K562 (cell line): ENCODE measurements at regions not wholly inside any gene's neighbourhood (a gene's known extent, or its start where the extent isn't known, plus 50 kb on each side); places are given as distances from the start of the nearest gene placed in this dataset.

Experiments used
- ATAC-seq: fragments of 200-7000 bp; cut with Tn5 transposase; 3 replicates; pipeline ENCODE4 v1.9.1; 2020; ENCODE audit warnings: moderate library complexity
- BruUV-seq: library from RNA; stranded (reverse); fragments of 400-500 nt; replicated peaks from 2 replicates; lab custom pipeline; 2021; lab: Mats Ljungman, UMichigan
- CTCF ChIA-PET: fragments of 300-600 bp; formaldehyde crosslinking; extraction: SDS; loops from one replicate; lab custom pipeline; 2021; ENCODE audit warnings: low intra/inter-chr PET ratio; lab: Yijun Ruan, JAX
- POLR2A ChIA-PET: fragments of 300-600, 350-650 bp; sonication (Branson Sonifier 250); formaldehyde crosslinking; extraction: SDS; loops from one replicate; lab custom pipeline; 2021; ENCODE audit warnings: antibody characterized with exemption, inconsistent platforms; lab: Yijun Ruan, JAX
- DNase-seq, 4 experiments: peaks; one replicate each; pipeline versions ENCODE4 v3.0.0 to v3.0.0-alpha.2; 2011 to 2018; ENCODE audit warnings: low spot score in 3 of 4, mixed read lengths in 3 of 4; ENCODE audit errors: extremely low read depth in 1 of 4
- FAIRE-seq: peaks from 2 replicates; lab custom pipeline; 2011; peaks lifted over from hg19 to GRCh38; lab: Jason Lieb, UNC
- H2AFZ ChIP-seq: 2 replicates; pipeline ENCODE4 v1.6.0; 2011; ENCODE audit warnings: low read depth, low read length, control low read depth, inconsistent platforms
- H3K27ac ChIP-seq: fragments of 200-600 bp; 3 replicates; pipeline ENCODE4 v1.8.0; 2011; ENCODE audit warnings: low read depth, mild to moderate bottlenecking, control low read depth, inconsistent platforms, low read length, moderate library complexity, mixed read lengths; ENCODE audit errors: extremely low read depth
- H3K27me3 ChIP-seq, 2 experiments: fragments of 300-600 bp in 1 of 2; 2 replicates in 1 of 2; 3 replicates in 1 of 2; pipeline versions ENCODE4 v1.6.0 to v1.8.0; 2011; ENCODE audit warnings: inconsistent platforms in 2 of 2, low read length in 2 of 2, mild to moderate bottlenecking in 1 of 2, mixed read lengths in 1 of 2, moderate library complexity in 1 of 2; ENCODE audit not compliant: control insufficient read depth in 2 of 2, insufficient read depth in 2 of 2
- H3K36me3 ChIP-seq: fragments of 300-600 bp; 3 replicates; pipeline ENCODE4 v1.8.0; 2011; ENCODE audit warnings: mild to moderate bottlenecking, low read length, inconsistent platforms; ENCODE audit not compliant: control insufficient read depth, insufficient read depth
- H3K4me1 ChIP-seq, 2 experiments: fragments of 200-600 bp in 1 of 2; replicated peaks in 1 of 2; 2 replicates in 1 of 2; 3 replicates in 1 of 2; pipeline versions ENCODE4 v1.5.1 to v1.8.0; 2011; ENCODE audit warnings: inconsistent platforms in 2 of 2, low read length in 2 of 2, mild to moderate bottlenecking in 1 of 2, mixed read lengths in 1 of 2, moderate library complexity in 1 of 2; ENCODE audit not compliant: control insufficient read depth in 2 of 2, insufficient read depth in 2 of 2
- H3K4me2 ChIP-seq: 2 replicates; pipeline ENCODE4 v1.6.1; 2011; ENCODE audit warnings: low read length, control low read depth, inconsistent platforms, mixed read lengths; ENCODE audit not compliant: insufficient read depth
- H3K4me3 ChIP-seq: fragments of 200-600 bp; sonication (generic), shearing (Covaris generic); 2 replicates; pipeline ENCODE4 v1.5.1; 2016; ENCODE audit warnings: control low read depth, inconsistent platforms
- H3K79me2 ChIP-seq: fragments of 200-600 bp; 3 replicates; pipeline ENCODE4 v1.8.0; 2011; ENCODE audit warnings: low read length, inconsistent platforms; ENCODE audit not compliant: control insufficient read depth, insufficient read depth
- H3K9ac ChIP-seq, 2 experiments: 2 replicates each; pipeline versions ENCODE4 v1.6.0 to v1.6.1; 2011; ENCODE audit warnings: low read depth in 2 of 2, low read length in 2 of 2, control low read depth in 1 of 2, inconsistent platforms in 1 of 2, mild to moderate bottlenecking in 1 of 2, mixed read lengths in 1 of 2; ENCODE audit not compliant: insufficient read depth in 1 of 2
- H3K9me1 ChIP-seq: one replicate; pipeline ENCODE4 v1.6.0; 2011; ENCODE audit warnings: inconsistent platforms, mild to moderate bottlenecking, low read length, moderate library complexity; ENCODE audit not compliant: control insufficient read depth, insufficient read depth
- H3K9me3 ChIP-seq: replicated peaks from 2 replicates; pipeline ENCODE4 v1.5.1; 2011; ENCODE audit warnings: low read depth, low read length, inconsistent platforms; ENCODE audit not compliant: control insufficient read depth, insufficient read depth
- H4K20me1 ChIP-seq: replicated peaks from 2 replicates; pipeline ENCODE4 v1.6.1; 2011; ENCODE audit warnings: low read length, inconsistent platforms, mixed read lengths; ENCODE audit not compliant: control insufficient read depth, insufficient read depth
- CHCHD3 ChIP-seq: fragments of 250-450 bp; sonication (Bioruptor Pico); IDR thresholded peaks from 2 replicates; pipeline ENCODE4 v2.1.2; 2022; ENCODE audit warnings: mild to moderate bottlenecking
- DMBX1 ChIP-seq: fragments of 250-450 bp; sonication (Bioruptor Pico); IDR thresholded peaks from 2 replicates; pipeline ENCODE4 v1.8.0; 2022; ENCODE audit warnings: inconsistent platforms, mild to moderate bottlenecking, moderate library complexity, borderline replicate concordance
- ELF2 ChIP-seq: fragments of 250-450 bp; sonication (Bioruptor Pico); IDR thresholded peaks from 2 replicates; pipeline ENCODE4 v1.5.0; 2021; ENCODE audit warnings: mild to moderate bottlenecking
- ERF ChIP-seq: fragments of 450-650 bp; formaldehyde crosslinking; IDR thresholded peaks from 2 replicates; pipeline ENCODE4 v1.4.0; 2020; ENCODE audit warnings: mild to moderate bottlenecking, mixed read lengths
- FOSL1 ChIP-seq: fragments of 200-800 bp; sonication (Bioruptor generic); conservative IDR thresholded peaks from 2 replicates; pipeline ENCODE4 v1.6.1; 2016; ENCODE audit warnings: missing genetic modification characterization, missing compliant biosample characterization
- GABPB1 ChIP-seq: sonication (generic); formaldehyde crosslinking; IDR thresholded peaks from 2 replicates; pipeline ENCODE4 v1.8.0; 2022; ENCODE audit warnings: mild to moderate bottlenecking, missing genetic modification reagents
- HNRNPLL ChIP-seq: fragments of 200-400 bp; formaldehyde crosslinking; IDR thresholded peaks from 2 replicates; pipeline ENCODE4 v1.6.1; 2017; ENCODE audit warnings: low read length, low read depth, mild to moderate bottlenecking; ENCODE audit not compliant: poor library complexity, severe bottlenecking
- KLF16 ChIP-seq: IDR thresholded peaks from 2 replicates; pipeline ENCODE4 v1.6.1; 2016; ENCODE audit warnings: antibody characterized with exemption
- LCOR ChIP-seq: sonication (generic); formaldehyde crosslinking; IDR thresholded peaks from 2 replicates; pipeline ENCODE4 v1.8.0; 2022; ENCODE audit warnings: mild to moderate bottlenecking, missing genetic modification reagents
- MEIS2 ChIP-seq: fragments of 450-650 bp; IDR thresholded peaks from 2 replicates; pipeline ENCODE4 v1.6.1; 2014; ENCODE audit warnings: mild to moderate bottlenecking; ENCODE audit not compliant: partially characterized antibody
- MTA3 ChIP-seq: fragments of 450-650 bp; formaldehyde crosslinking; IDR thresholded peaks from 2 replicates; pipeline ENCODE4 v1.6.1; 2017; ENCODE audit warnings: mild to moderate bottlenecking, borderline replicate concordance
- NUFIP1 ChIP-seq: fragments of 450-650 bp; IDR thresholded peaks from 2 replicates; pipeline ENCODE4 v1.6.1; 2018; ENCODE audit not compliant: partially characterized antibody
- SMC3 ChIP-seq: conservative IDR thresholded peaks from 2 replicates; pipeline ENCODE4 v1.6.1; 2011; ENCODE audit warnings: low read depth, low read length, improper control_type of control experiment; ENCODE audit not compliant: insufficient read depth
- SUPT5H ChIP-seq: fragments of 450-650 bp; IDR thresholded peaks from 2 replicates; pipeline ENCODE4 v1.6.1; 2016
- U2AF2 ChIP-seq: fragments of 200-400 bp; formaldehyde crosslinking; optimal IDR thresholded peaks from 2 replicates; pipeline ENCODE3; 2017; ENCODE audit warnings: low read depth, mild to moderate bottlenecking, low read length
- ZNF12 ChIP-seq: sonication (generic); formaldehyde crosslinking; IDR thresholded peaks from 2 replicates; pipeline ENCODE4 v1.4.0; 2020; ENCODE audit warnings: mild to moderate bottlenecking, missing genetic modification reagents
- ZNF175 ChIP-seq: fragments of 200-800 bp; sonication (Bioruptor generic); IDR thresholded peaks from 2 replicates; pipeline ENCODE4 v1.6.1; 2016; ENCODE audit warnings: low read depth, mild to moderate bottlenecking, missing genetic modification characterization, missing compliant biosample characterization
- ZNF384 ChIP-seq: IDR thresholded peaks from 2 replicates; pipeline ENCODE4 v1.6.1; 2012; ENCODE audit warnings: low read depth, low read length, improper control_type of control experiment
- ZNF408 ChIP-seq: fragments of 250-450 bp; sonication (Bioruptor Pico); IDR thresholded peaks from 2 replicates; pipeline ENCODE4 v1.4.0; 2020; ENCODE audit warnings: low read depth, mild to moderate bottlenecking, moderate library complexity
- ZNF696 ChIP-seq: fragments of 250-450 bp; sonication (Bioruptor Pico); conservative IDR thresholded peaks from 2 replicates; pipeline ENCODE4 v1.4.0; 2020; ENCODE audit warnings: mild to moderate bottlenecking, moderate library complexity
- ZNF830 ChIP-seq: fragments of 250-450 bp; sonication (Bioruptor Pico); IDR thresholded peaks from 2 replicates; pipeline ENCODE4 v1.5.0; 2021; ENCODE audit warnings: mild to moderate bottlenecking
- WGBS: fragments of 100-300 bp; shearing (Covaris generic); methylation state at CpG from one replicate; pipeline ENCODE4 v1.1.6; 2016; ENCODE audit warnings: low coverage, mixed read lengths; ENCODE audit not compliant: insufficient coverage; ENCODE audit errors: missing lambda C conversion rate; 5-methylcytosine and 5-hydroxymethylcytosine counted together
- in situ Hi-C: fragments of 300-500 bp; cut with MboI; formaldehyde crosslinking; loops from 4 replicates; pipeline ENCODE4 v1.15.0; 2018; ENCODE audit warnings: inconsistent platforms, mixed read lengths
- intact Hi-C: fragments of 100-400 bp; cut with micrococcal nuclease; formaldehyde crosslinking; loops from 2 replicates; pipeline ENCODE4 v1.14.2; 2022

DNA sequence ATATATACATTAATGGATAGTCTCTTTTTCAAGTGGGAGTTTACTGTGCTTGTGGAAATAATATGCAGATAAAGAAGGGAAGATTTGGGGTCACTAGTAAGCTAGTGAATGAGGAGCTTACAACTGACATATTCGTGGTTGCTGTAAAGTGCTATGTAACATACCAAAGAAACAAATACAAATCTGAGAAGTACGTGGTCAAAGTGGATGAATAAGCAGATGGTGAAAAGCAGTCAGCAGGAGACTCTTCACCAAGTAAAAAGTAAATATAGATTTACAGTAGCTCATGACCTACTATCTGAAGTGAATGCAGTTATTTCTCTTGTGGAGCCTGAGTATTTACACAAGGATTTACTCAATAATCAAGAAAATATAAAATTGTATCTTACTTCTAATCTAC lies 136.6 kb upstream of the ELAC2 start:
- no peak overlapping the region for H3K9ac ChIP-seq

DNA sequence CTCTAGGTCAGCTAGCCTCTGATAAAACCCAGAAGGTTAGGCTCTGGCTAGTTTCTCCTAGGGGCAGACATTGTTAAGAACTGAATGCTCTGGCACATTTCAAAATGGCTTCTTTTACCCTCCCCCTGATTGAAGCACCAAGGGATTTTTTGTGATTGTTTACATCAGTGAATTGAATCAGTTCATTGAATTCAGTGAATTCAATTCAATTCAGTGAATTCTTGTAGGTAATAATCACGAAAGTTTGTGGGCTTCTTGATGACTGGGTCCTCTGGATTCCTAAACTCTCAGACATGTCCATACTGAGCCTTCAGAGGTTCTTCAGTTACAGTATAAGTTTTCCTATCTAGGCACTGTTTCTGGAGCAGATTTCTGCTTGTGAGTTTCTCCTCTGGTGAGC lies 135.2 kb upstream of the ELAC2 start:
- DNase-seq = no peak
- no peaks in the 10 kb centered on the region for H3K27me3 ChIP-seq
- no peak overlapping the region for H3K4me2 ChIP-seq
- intact Hi-C loops (no loop called here), in situ Hi-C loops (no loop called here)
- BruUV-seq = no TSS peak
- ChIA-PET CTCF (no interaction called here), POLR2A (no interaction called here)
- no peak overlapping the region for H3K9ac ChIP-seq
- H3K27ac ChIP-seq = no peak overlapping the region
- H3K36me3 ChIP-seq = no peaks in the 10 kb centered on the region
- no peak overlapping the region for H2AFZ ChIP-seq
- WGBS = 0% methylated on average over 1 of the region's 1 CpG
- no peaks in the 10 kb centered on the region for H3K9me1 ChIP-seq
- FAIRE-seq = no peak
- ATAC-seq = no peak
- no peaks in the 10 kb centered on the region for H3K9me3 ChIP-seq
- no peak overlapping the region for H3K4me3 ChIP-seq
- no peaks in the 10 kb centered on the region for H3K79me2 ChIP-seq
- no peaks in the 10 kb centered on the region for H4K20me1 ChIP-seq
- no peaks in the 10 kb centered on the region for H3K4me1 ChIP-seq
- no peak for TF ChIP-seq MEIS2
- TF ChIP-seq ZNF830 = no peak
- no peak for TF ChIP-seq ZNF12
- no peak for TF ChIP-seq ELF2 (CRISPR knock-in tag)
- TF ChIP-seq FOSL1 (tag) = no peak

More for the DNA sequence above, 136.6 kb upstream of the ELAC2 start:
- Histone ChIP-seq H3K27ac (no peak overlapping the region), H3K4me1 (no peaks in the 10 kb centered on the region), H2AFZ (no peak overlapping the region), H3K79me2 (no peaks in the 10 kb centered on the region), H3K9me3 (no peaks in the 10 kb centered on the region), H3K4me2 (no peak overlapping the region), H3K36me3 (no peaks in the 10 kb centered on the region), H3K27me3 (no peaks in the 10 kb centered on the region), H3K9me1 (no peaks in the 10 kb centered on the region), H3K4me3 (no peak overlapping the region), H4K20me1 (no peaks in the 10 kb centered on the region)
- ChIA-PET POLR2A (no interaction called here), CTCF (no interaction called here)
- FAIRE-seq (no peak), DNase-seq (no peak), ATAC-seq (no peak)
- intact Hi-C loops (no loop called here), in situ Hi-C loops (no loop called here)
- WGBS = 7% methylated on average over 2 of the region's 2 CpGs
- BruUV-seq = no TSS peak
- TF ChIP-seq HNRNPLL (no peak), CHCHD3 (CRISPR knock-in tag) (no peak), ZNF408 (CRISPR knock-in tag) (no peak), SMC3 (no peak), NUFIP1 (no peak), KLF16 (no peak), ERF (CRISPR knock-in tag) (no peak), ZNF175 (CRISPR knock-in tag) (no peak), ZNF696 (CRISPR knock-in tag) (no peak), GABPB1 (no peak), MTA3 (no peak), LCOR (CRISPR knock-in tag) (no peak), SUPT5H (no peak), ZNF384 (no peak), DMBX1 (no peak), U2AF2 (no peak)
